HAP-1 (cell line): ENCODE measurements at regions not wholly inside any gene's neighbourhood (a gene's known extent, or its start where the extent isn't known, plus 50 kb on each side); places are given as distances from the start of the nearest gene placed in this dataset.

Experiments used
- DNase-seq, 2 experiments: peaks; one replicate each; pipeline ENCODE4 v3.0.0-alpha.2; 2016 to 2020; ENCODE audit warnings: low spot score in 2 of 2
- H3K27me3 ChIP-seq: fragments of 250-450 bp; sonication (Bioruptor Pico); 2 replicates; pipeline ENCODE4 v1.5.1; 2020; ENCODE audit warnings: low read depth, mild to moderate bottlenecking, moderate library complexity
- H3K36me3 ChIP-seq: fragments of 250-450 bp; sonication (Bioruptor Pico); replicated peaks from 2 replicates; pipeline ENCODE4 v1.5.1; 2020; ENCODE audit warnings: mild to moderate bottlenecking
- H3K4me1 ChIP-seq: fragments of 250-450 bp; sonication (Bioruptor Pico); 2 replicates; pipeline ENCODE4 v1.5.1; 2020; ENCODE audit warnings: mild to moderate bottlenecking
- H3K4me3 ChIP-seq: fragments of 250-450 bp; sonication (Bioruptor Pico); 2 replicates; pipeline ENCODE4 v1.5.1; 2020; ENCODE audit warnings: mild to moderate bottlenecking, moderate library complexity
- H3K9me3 ChIP-seq: fragments of 250-450 bp; sonication (Bioruptor Pico); 2 replicates; pipeline ENCODE4 v1.5.1; 2020; ENCODE audit warnings: mild to moderate bottlenecking, moderate library complexity
- in situ Hi-C: fragments of 300-500 bp; cut with MboI; formaldehyde crosslinking; loops from 3 replicates; pipeline ENCODE4 v1.14.3; 2020; ENCODE audit warnings: low sequenced_read_pairs, inconsistent platforms, mixed read lengths

DNA sequence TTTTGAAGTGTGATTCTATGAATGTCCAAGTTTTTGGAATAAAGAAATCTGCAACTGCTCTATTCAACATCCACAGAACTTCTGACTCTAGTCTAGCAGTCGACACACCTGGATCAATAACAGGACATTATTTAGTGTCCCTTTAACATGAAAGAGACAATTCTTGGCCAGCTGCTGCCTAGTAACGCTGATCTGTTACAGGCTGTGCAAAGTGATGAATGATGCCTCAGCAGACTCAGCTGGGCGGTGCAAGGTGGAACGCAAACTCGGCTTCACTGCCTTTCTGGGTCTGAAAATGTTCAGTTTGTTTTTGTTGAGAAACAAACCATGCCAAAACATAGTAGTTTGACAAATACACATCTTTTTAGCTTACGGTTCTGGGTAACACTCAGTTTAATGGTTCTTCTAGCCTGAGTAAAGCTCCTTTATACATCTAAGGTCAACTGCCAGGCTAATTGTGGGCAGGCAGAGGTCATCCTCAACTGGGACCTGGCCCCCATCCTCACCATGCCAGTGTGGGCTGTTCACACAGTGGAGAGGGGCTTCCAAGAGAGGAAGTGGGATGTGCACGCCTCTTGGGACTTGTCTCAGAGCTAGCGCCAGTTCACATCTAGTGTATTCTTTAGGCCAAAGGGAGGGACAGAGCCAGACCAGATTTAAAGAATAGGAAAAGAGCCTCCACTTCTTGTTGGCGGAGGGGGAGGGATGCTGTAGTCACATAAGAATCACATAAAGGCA lies 879.7 kb downstream of the QKI start:
- no peak for DNase-seq
- H3K27me3 ChIP-seq = no peaks in the 10 kb centered on the region
- H3K36me3 ChIP-seq = no peaks in the 10 kb centered on the region
- no peaks in the 10 kb centered on the region for H3K9me3 ChIP-seq
- H3K4me3 ChIP-seq = no peak overlapping the region
- H3K4me1 ChIP-seq = no peaks in the 10 kb centered on the region
- in situ Hi-C loops = no loop called here

DNA sequence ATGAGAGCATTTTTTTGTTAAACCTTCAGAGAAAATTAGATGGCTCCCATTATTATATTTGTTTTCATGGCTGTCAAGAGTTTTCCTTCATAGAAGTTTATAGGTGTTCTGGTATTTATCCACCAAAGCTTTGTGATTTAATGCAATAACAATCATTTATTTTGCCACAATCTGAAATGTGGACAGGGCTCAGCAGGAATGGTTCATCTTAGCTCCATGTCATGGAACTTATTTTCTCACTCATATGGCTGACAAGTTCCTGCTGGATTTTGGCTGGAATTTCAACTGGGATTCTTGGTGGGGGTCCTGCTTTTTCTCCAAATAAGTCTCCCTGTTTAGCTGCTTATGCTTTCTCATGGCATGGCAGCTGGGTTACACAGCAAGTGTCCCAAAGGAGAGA lies 876.7 kb downstream of the QKI start:
- no peaks in the 10 kb centered on the region for H3K9me3 ChIP-seq
- H3K36me3 ChIP-seq = no peaks in the 10 kb centered on the region
- H3K4me1 ChIP-seq = no peaks in the 10 kb centered on the region
- in situ Hi-C loops = no loop called here
- no peak overlapping the region for H3K4me3 ChIP-seq
- no peaks in the 10 kb centered on the region for H3K27me3 ChIP-seq
- DNase-seq = no peak

DNA sequence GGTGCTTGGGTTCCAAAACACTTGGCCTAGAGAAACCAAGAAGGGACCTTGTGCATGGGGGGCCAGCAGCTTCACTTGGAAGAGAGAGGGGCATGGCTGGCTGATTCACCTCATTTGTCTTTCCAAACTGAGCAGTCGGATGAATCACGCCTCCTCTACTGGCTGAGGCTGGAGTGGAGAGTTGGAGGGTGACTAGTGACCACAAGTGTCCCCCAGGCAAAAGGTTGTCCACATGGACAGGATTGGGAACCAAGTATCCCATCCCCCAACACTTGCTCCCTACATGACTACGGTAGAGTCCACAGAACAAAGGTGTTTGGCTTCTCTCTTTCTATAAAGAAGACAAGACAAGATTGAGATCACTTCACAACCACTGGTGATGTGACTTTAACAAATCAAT lies 875.6 kb downstream of the QKI start:
- in situ Hi-C loops = no loop called here
- Histone ChIP-seq H3K9me3 (no peaks in the 10 kb centered on the region), H3K36me3 (no peaks in the 10 kb centered on the region), H3K4me1 (no peaks in the 10 kb centered on the region), H3K4me3 (no peak overlapping the region), H3K27me3 (no peaks in the 10 kb centered on the region)
- no peak for DNase-seq

DNA sequence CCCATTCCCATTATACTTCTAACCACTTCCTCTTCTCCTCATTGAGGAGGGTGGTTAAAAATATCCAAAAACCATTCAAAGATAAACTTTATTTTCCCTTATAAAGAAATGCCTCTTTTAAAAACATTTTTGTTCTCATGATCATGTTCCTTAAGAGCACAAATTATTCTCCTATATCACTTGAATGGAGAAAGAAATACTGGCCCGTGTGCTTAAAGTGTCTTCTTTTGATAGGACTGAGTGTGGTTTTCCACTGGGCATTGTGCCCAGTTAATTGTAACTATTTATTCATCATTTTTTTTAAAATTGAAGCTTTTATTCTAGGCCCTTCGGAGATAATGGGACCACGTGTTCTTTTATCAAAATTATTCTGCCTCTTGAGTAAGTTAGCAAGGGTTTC lies 871.5 kb downstream of the QKI start:
- DNase-seq = no peak
- no peak overlapping the region for H3K4me3 ChIP-seq
- H3K36me3 ChIP-seq = no peaks in the 10 kb centered on the region
- no peaks in the 10 kb centered on the region for H3K27me3 ChIP-seq
- in situ Hi-C loops = no loop called here
- no peaks in the 10 kb centered on the region; the same call in 1 of the 2 replicates for H3K9me3 ChIP-seq
- H3K4me1 ChIP-seq = no peaks in the 10 kb centered on the region

DNA sequence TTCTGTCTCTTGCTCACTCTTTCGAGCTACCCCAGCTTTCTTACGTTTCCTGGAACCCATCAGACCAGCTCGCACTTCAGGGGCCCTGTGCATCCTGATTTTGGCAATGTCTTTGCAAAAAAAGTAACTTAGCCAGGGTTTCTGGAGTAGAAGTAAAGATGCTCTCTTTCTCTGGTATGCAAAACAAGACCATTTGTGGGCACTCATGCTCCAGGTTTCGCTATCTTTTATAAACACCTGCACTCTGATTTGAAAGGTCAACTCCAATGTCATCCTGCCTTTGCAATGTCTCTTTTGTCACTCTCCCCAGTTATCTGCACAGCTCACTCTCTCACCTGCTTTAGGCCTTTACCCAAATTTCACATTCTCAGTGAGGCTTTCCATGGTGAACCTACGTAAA lies 869.1 kb downstream of the QKI start:
- Histone ChIP-seq H3K4me1 (no peaks in the 10 kb centered on the region), H3K36me3 (no peaks in the 10 kb centered on the region), H3K9me3 (peaks cover 8% of the 10 kb centered on the region; the same call in 1 of the 2 replicates), H3K27me3 (no peaks in the 10 kb centered on the region), H3K4me3 (no peak overlapping the region)
- in situ Hi-C loops = no loop called here
- DNase-seq = no peak

DNA sequence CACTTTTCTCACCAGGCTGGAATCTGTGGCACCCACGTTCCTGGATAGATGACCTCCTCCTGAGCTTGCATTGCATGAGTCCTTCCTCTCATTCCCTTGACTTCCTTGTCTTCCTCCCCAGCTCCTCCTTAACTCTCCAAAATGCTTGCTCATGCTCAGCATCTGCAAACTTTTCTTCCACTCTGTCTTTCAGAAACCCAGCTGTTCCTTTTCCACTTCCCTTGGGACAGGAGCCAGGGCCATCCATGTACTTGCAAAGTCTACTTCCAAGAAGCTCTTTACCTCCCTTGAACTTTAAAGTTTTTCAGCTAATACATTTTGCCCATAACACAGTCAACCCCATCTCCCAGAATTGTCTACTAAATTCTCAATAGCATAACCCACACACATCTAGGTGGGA lies 861.7 kb downstream of the QKI start:
- Histone ChIP-seq H3K27me3 (no peaks in the 10 kb centered on the region), H3K4me3 (no peak overlapping the region), H3K9me3 (peaks cover 8% of the 10 kb centered on the region), H3K36me3 (no peaks in the 10 kb centered on the region), H3K4me1 (no peaks in the 10 kb centered on the region)
- DNase-seq = no peak
- in situ Hi-C loops = no loop called here

DNA sequence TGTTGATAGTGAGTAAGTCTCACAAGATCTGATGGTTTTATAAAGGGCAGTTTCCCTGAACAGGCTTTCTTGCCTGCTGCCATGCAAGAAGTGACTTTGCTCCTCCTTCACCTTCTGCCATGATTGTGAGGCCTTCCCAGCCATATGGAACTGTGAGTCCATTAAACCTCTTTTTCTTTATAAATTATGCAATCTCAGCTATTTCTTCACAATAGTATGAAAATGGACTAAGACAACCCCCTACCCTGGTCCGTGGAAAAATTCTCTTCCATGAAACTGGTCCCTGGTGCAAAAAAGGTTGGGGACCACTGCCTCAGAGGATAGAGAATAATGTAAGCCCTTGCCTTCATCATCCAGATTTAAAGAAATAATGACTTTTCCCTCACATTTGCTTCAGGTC lies 861.3 kb downstream of the QKI start:
- DNase-seq = no peak
- in situ Hi-C loops = no loop called here
- Histone ChIP-seq H3K27me3 (no peaks in the 10 kb centered on the region), H3K9me3 (peaks cover 8% of the 10 kb centered on the region), H3K4me1 (no peaks in the 10 kb centered on the region), H3K36me3 (no peaks in the 10 kb centered on the region), H3K4me3 (no peak overlapping the region)

DNA sequence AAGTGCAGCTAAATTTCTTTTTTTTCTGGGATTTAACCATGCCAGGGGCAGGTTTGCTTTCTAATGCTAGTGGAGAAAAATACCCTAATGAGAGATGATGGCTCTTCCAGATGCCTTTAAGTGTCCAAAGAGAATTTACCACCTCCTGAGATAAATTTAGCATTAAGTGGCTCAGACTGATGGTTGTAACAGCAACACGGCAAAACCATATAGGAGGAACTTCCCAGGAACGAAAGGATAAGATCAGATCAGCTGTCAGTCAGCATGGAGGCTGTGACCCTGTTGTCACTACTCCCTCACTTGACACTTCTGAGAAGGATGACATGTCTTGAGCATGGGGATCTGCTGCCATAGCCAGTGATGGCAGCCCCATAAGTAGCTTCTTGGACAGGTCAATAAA lies 860.0 kb downstream of the QKI start:
- no peaks in the 10 kb centered on the region for H3K27me3 ChIP-seq
- no peaks in the 10 kb centered on the region for H3K4me1 ChIP-seq
- H3K36me3 ChIP-seq = no peaks in the 10 kb centered on the region
- in situ Hi-C loops = no loop called here
- H3K4me3 ChIP-seq = no peak overlapping the region
- DNase-seq = no peak
- peaks cover 7% of the 10 kb centered on the region for H3K9me3 ChIP-seq

DNA sequence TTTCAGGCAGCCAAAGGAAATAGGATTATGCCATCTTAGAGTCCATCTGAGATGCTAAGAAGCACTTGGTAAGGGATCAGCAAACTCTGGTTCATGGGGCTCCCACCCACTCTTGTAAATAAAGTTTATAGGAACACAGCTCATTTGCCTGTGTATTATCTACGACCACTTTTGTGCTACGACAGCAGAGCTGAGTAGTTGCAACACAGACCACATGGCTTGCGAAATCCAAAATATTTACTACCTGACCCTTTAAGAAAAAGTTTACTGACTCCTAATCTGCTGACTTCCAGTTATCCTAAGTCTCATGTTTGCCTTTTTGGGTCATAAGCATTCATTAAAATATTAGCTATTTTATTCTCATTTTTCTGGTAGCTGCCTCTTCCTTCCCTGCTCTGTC lies 859.0 kb downstream of the QKI start:
- H3K27me3 ChIP-seq = no peaks in the 10 kb centered on the region
- no peak for DNase-seq
- no peak overlapping the region for H3K4me3 ChIP-seq
- no peaks in the 10 kb centered on the region; the same call in 1 of the 2 replicates for H3K9me3 ChIP-seq
- H3K36me3 ChIP-seq = no peaks in the 10 kb centered on the region
- in situ Hi-C loops = no loop called here
- H3K4me1 ChIP-seq = no peaks in the 10 kb centered on the region

DNA sequence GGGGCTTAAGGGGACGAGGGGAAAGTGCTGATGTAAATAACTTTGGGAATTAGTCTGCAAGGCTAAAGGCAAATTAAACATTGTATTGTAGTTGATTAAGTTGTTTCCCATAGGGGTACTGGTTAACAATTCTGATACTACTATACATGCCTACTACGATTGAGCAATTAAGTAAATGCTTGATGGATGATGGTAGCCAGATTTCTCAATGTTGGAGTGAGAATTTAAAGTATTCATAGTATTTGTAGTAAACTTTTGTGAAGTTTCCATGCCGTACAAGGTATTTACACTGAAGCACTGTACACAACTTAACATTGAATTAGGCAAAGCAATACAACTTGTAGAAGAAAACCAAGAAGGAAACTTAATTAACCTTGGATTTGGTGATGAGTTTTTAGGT lies 852.3 kb downstream of the QKI start:
- H3K27me3 ChIP-seq = no peaks in the 10 kb centered on the region
- H3K4me3 ChIP-seq = no peak overlapping the region
- H3K9me3 ChIP-seq = no peaks in the 10 kb centered on the region
- in situ Hi-C loops = no loop called here
- DNase-seq = no peak
- H3K36me3 ChIP-seq = no peaks in the 10 kb centered on the region
- H3K4me1 ChIP-seq = no peaks in the 10 kb centered on the region

DNA sequence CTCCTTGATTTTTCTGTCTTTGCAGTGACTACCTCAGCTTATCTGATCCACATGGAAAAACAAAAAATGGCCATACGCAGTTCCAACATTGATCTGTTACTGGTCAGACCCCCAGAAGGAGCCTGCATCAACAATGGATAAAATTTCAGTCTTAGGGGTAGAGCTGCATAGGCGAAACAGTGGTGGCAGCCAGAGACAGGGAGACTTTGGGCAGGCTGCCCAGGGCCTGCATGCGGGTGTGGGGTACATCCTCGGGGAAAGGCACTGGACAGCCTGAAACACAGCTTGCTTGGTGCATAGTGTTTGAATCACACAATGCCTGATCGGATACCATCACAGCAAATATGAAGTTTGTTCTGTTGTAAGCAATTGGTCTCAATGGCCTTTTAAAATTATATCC lies 847.8 kb downstream of the QKI start:
- no peaks in the 10 kb centered on the region for H3K9me3 ChIP-seq
- in situ Hi-C loops = no loop called here
- no peaks in the 10 kb centered on the region for H3K36me3 ChIP-seq
- H3K4me3 ChIP-seq = no peak overlapping the region
- no peaks in the 10 kb centered on the region for H3K27me3 ChIP-seq
- H3K4me1 ChIP-seq = peaks cover 4% of the 10 kb centered on the region
- no peak for DNase-seq

DNA sequence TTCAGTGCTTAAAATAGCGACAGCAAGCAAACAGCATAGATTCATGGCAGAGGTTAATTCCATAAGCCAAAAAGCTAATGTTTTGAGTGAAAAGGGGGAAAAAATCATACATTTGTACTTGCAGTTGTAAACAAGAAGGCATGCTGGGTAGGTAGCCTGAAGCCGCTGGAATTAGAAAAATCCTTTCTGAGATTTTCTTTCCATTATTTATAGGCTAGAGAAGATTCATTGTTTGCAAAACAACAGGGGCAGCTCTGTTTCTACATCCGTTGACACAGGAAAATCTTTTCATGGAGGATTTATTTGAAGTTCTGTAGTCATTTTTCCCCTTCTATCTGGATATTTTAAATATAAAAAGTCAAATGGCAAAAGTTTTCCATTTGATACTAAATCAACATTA lies 843.9 kb downstream of the QKI start:
- peaks cover 9% of the 10 kb centered on the region for H3K4me1 ChIP-seq
- in situ Hi-C loops = no loop called here
- no peak for DNase-seq
- H3K4me3 ChIP-seq = no peak overlapping the region
- H3K36me3 ChIP-seq = no peaks in the 10 kb centered on the region
- H3K9me3 ChIP-seq = no peaks in the 10 kb centered on the region
- H3K27me3 ChIP-seq = no peaks in the 10 kb centered on the region

DNA sequence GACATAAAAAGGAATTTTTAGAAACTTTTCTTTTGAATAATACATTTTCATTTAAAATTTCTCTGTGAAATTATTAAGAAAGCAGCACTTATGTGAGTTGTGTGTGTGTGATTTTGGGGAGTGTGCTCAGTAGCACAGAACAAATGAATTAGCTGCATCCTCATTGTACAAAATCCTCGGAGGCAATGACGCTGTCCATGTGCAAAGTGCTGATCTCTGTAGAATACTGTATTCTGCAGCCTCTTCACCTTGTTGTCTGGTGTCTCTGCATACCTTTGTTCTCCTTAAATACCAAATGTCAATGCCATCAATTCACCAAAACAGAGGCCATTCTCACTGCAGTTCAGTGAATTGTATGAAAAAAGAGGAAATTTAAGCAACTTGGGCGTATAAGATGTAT lies 838.4 kb downstream of the QKI start:
- no peaks in the 10 kb centered on the region for H3K9me3 ChIP-seq
- H3K4me3 ChIP-seq = no peak overlapping the region
- no peaks in the 10 kb centered on the region for H3K36me3 ChIP-seq
- H3K4me1 ChIP-seq = peaks cover 5% of the 10 kb centered on the region
- in situ Hi-C loops = no loop called here
- H3K27me3 ChIP-seq = no peaks in the 10 kb centered on the region
- peak; percentile 12 to 27 for DNase-seq

DNA sequence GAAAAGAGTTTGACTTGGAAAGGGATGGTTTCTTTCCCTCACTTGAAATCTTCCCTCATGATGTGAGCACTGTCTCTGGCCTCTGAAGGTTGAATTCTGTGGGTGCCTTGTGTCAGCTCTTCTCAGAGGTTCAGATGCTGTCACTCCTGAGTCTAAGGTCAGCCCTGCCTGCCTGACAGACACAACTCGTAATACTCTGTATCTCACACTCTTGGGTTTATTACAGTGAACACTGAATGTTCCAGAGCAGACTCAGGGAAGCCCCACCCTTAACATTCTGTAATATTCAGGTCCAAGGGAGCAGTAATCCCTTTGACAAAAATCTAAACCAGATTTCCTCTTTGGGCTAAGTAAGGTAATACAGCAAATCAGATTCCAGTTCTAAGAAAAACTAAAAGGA lies 837.8 kb downstream of the QKI start:
- DNase-seq = no peak
- Histone ChIP-seq H3K9me3 (no peaks in the 10 kb centered on the region), H3K27me3 (no peaks in the 10 kb centered on the region), H3K36me3 (no peaks in the 10 kb centered on the region), H3K4me1 (peaks cover 5% of the 10 kb centered on the region), H3K4me3 (no peak overlapping the region)
- in situ Hi-C loops = no loop called here

DNA sequence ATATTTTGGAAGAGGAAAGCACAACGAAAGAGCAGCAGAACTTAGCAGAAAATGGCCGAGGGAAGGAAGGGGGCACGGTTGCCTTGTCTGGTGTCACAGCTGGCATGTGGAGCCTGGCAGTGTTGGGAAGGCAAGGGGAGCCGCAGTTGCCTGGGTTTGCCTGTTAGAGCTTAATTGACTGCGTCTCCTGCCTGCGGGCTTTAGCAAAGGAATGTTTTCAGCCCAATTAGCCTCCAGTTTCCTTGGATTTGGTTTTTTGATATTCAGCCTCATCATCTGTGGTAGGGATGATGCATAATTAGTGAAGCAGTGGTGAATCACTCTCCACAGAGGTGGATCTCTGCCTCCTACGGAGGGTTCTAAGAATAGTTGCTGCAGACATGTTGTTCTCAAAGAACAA lies 832.6 kb downstream of the QKI start:
- Histone ChIP-seq H3K9me3 (no peaks in the 10 kb centered on the region), H3K27me3 (no peaks in the 10 kb centered on the region), H3K4me1 (no peaks in the 10 kb centered on the region), H3K4me3 (no peak overlapping the region), H3K36me3 (no peaks in the 10 kb centered on the region)
- no peak for DNase-seq
- in situ Hi-C loops = no loop called here
